Effector memory CD4-positive, alpha-beta T cell (primary cell): ENCODE measurements at regions not wholly inside any gene's neighbourhood (a gene's known extent, or its start where the extent isn't known, plus 50 kb on each side); places are given as distances from the start of the nearest gene placed in this dataset.
"Not testable (repeated sequence)": the region's sequence is repeated elsewhere in the genome, so short reads cannot be mapped to it uniquely, and the experiment has no call there.

Experiments used
- DNase-seq, 3 donors: peaks; one replicate each; pipeline ENCODE4 v3.0.0-alpha.2; 2020
- H3K27ac ChIP-seq: 2 replicates; pipeline ENCODE4 v1.7.0; 2013; ENCODE audit warnings: mild to moderate bottlenecking, low read length, moderate library complexity; ENCODE audit not compliant: insufficient read depth, poor library complexity, severe bottlenecking
- H3K27me3 ChIP-seq: replicated peaks from 2 replicates; pipeline ENCODE4 v1.7.0; 2013; ENCODE audit warnings: mild to moderate bottlenecking, low read length; ENCODE audit not compliant: insufficient read depth, control insufficient read depth, poor library complexity, severe bottlenecking
- H3K36me3 ChIP-seq: 2 replicates; pipeline ENCODE4 v1.7.0; 2013; ENCODE audit warnings: mild to moderate bottlenecking, low read length, moderate library complexity; ENCODE audit not compliant: control insufficient read depth, insufficient read depth
- H3K4me1 ChIP-seq: 2 replicates; pipeline ENCODE4 v1.7.0; 2013; ENCODE audit warnings: low read length, mild to moderate bottlenecking; ENCODE audit not compliant: control insufficient read depth, insufficient read depth, poor library complexity, severe bottlenecking
- H3K4me3 ChIP-seq: 2 replicates; pipeline ENCODE4 v1.7.0; 2013; ENCODE audit warnings: low read length, low read depth, mild to moderate bottlenecking; ENCODE audit not compliant: insufficient read depth, poor library complexity, severe bottlenecking
- H3K9me3 ChIP-seq: 2 replicates; pipeline ENCODE4 v1.7.0; 2013; ENCODE audit warnings: mild to moderate bottlenecking, low read length, moderate library complexity; ENCODE audit not compliant: control insufficient read depth

- Histone ChIP-seq H3K9me3 (no peaks in the 10 kb centered on the region), H3K4me1 (no peaks in the 10 kb centered on the region), H3K4me3 (no peak overlapping the region), H3K27me3 (no peaks in the 10 kb centered on the region), H3K36me3 (no peaks in the 10 kb centered on the region), H3K27ac (no peak overlapping the region)
- no peak for DNase-seq
These were observed 156.7 kb downstream of the HINT1 start for GRCh38 chr5:131008329-131008728.

DNA sequence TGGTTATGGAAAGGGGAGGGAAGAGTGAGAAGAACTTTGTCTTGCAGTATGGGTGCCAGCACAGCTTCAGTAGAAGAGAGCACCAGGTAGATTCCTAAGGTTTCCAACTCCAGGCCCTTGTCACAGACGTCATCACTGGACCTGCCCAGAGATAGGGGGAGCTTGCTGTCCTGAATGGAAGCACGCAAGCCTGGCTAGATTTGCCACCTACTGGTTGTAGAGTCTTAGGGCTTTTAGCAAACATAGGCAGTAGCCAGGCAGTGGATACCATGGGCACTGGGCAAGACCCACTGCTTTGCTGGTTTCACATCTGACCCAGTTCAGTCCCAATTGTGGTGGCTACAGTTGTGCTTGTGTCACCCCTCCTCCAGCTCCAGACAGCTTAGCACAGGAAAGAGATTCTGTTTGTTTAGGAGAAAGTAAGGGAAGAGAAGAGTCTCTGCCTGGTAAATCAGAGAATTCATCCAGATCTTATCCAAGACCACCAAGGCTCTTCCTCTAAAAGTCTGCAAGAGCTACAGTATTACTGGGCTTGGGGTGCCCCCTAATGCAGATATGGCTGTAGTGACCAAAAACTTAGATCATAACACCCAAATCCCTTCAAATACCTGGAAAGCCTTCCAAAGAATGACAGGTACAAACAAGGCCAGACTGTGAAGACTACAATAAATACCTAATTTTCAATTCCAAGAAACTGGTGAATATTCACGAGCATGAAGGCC, 158.9 kb downstream of the HINT1 start:
- Histone ChIP-seq H3K4me3 (no peak overlapping the region), H3K9me3 (no peaks in the 10 kb centered on the region), H3K27me3 (no peaks in the 10 kb centered on the region), H3K27ac (no peak overlapping the region), H3K36me3 (no peaks in the 10 kb centered on the region), H3K4me1 (no peaks in the 10 kb centered on the region)
- DNase-seq, result no peak

DNA sequence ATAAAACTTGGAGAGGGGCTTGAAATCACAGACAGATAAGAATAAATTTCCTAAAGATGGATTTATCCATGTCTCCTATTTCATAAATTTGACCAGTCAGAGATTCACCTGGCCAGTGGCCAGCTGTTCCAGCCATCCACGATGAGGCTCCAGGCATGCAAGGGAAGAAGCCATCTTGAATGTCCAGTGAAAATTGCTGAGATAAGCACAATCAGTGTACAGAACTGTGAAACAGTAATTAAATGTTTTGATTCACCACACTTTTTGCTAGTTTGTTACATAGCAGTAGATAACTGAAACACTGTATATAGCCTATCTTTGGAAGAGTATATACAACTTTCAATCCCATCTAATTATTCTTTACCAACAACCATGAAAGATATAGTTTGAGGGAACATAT, 163.5 kb downstream of the HINT1 start:
- H3K4me3 ChIP-seq, result no peak overlapping the region
- H3K27me3 ChIP-seq, result no peaks in the 10 kb centered on the region
- no peak overlapping the region for H3K27ac ChIP-seq
- no peaks in the 10 kb centered on the region for H3K4me1 ChIP-seq
- H3K36me3 ChIP-seq, result no peaks in the 10 kb centered on the region
- no peaks in the 10 kb centered on the region for H3K9me3 ChIP-seq
- DNase-seq, result no peak

GRCh38 chr5:131000289-131000688, 164.8 kb downstream of the HINT1 start:
- no peaks in the 10 kb centered on the region for H3K4me1 ChIP-seq

DNA sequence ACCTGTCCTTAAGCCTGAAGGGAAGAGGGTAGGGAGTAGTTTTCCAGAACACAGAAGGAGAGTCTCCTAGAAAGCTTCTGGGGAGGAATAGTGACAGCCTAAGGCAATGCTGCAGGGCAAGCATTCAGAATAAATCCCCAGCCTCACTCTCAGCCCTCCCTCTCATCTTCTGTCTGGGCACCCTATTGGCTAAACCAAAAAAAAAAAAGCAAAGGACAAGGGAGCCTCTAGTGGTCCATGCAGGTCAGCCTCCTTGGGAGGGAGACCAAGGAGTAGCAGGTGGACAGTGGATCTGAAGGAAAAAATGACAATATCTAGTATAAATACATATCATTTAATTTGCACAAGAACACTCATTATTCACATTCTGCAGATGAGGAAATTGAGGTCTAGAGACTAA, 168.3 kb downstream of the HINT1 start:
- H3K4me3 ChIP-seq, H3K36me3 ChIP-seq, H3K4me1 ChIP-seq, H3K27me3 ChIP-seq, H3K9me3 ChIP-seq, DNase-seq, H3K27ac ChIP-seq: not testable (repeated sequence)

More at GRCh38 chr5:131000289-131000688, 164.8 kb downstream of the HINT1 start:
- H3K27ac ChIP-seq, result no peak overlapping the region
- no peak overlapping the region for H3K4me3 ChIP-seq
- no peak for DNase-seq
- no peaks in the 10 kb centered on the region for H3K36me3 ChIP-seq
- no peaks in the 10 kb centered on the region for H3K27me3 ChIP-seq
- H3K9me3 ChIP-seq, result no peaks in the 10 kb centered on the region

DNA sequence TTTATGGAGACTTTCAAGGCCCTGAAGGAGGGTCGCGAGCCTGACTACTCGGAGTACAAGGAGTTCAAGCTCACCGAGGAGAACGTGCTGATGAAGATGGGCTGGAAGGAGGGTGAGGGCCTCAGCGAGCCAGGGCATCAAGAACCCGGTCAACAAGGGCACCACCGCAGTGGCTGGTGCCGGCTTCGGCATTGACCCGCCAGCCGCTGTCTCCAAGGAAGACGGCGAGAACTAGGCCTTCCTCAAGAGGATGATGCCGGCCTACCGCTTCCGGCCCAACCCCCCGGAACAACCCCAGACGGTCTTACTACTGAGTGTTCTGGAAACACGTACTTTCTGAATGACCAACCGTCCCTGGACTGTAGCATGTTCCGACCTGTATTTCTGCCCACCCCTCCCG, 169.2 kb downstream of the HINT1 start:
- DNase-seq, result no peak
- Histone ChIP-seq H3K4me3 (no peak overlapping the region), H3K9me3 (no peaks in the 10 kb centered on the region), H3K27ac (no peak overlapping the region), H3K4me1 (no peaks in the 10 kb centered on the region), H3K36me3 (no peaks in the 10 kb centered on the region), H3K27me3 (no peaks in the 10 kb centered on the region)

DNA sequence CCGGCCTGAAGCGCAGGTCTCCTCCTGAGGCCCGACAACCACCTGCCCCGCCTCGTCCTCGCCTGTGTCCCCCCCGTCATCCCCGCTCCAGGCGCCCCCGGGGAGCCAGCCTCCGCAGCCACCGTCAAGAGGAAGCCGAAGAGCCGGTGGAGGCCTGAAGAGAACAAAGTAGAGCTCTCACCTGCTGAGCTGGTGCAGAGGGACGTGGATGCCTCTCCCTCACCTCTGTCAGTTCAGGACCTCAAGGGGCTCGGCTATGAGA, 169.9 kb downstream of the HINT1 start:
- Histone ChIP-seq H3K4me1 (no peaks in the 10 kb centered on the region), H3K9me3 (no peaks in the 10 kb centered on the region), H3K4me3 (no peak overlapping the region), H3K36me3 (no peaks in the 10 kb centered on the region), H3K27me3 (no peaks in the 10 kb centered on the region), H3K27ac (no peak overlapping the region)
- DNase-seq, result no peak

GRCh38 chr5:130994496-130995253, 170.4 kb downstream of the HINT1 start:
- DNase-seq, result no peak

GRCh38 chr5:130992621-130993020, 172.4 kb downstream of the HINT1 start:
- DNase-seq, result no peak
- Histone ChIP-seq H3K27me3 (no peaks in the 10 kb centered on the region), H3K4me1 (no peaks in the 10 kb centered on the region), H3K27ac (no peak overlapping the region), H3K9me3 (no peaks in the 10 kb centered on the region), H3K36me3 (no peaks in the 10 kb centered on the region), H3K4me3 (no peak overlapping the region)

More at GRCh38 chr5:130994496-130995253, 170.4 kb downstream of the HINT1 start:
- Histone ChIP-seq H3K27me3 (no peaks in the 10 kb centered on the region), H3K27ac (no peak overlapping the region), H3K4me3 (no peak overlapping the region), H3K9me3 (no peaks in the 10 kb centered on the region), H3K4me1 (no peaks in the 10 kb centered on the region), H3K36me3 (no peaks in the 10 kb centered on the region)

- H3K4me3 ChIP-seq, result no peak overlapping the region
- no peak overlapping the region for H3K27ac ChIP-seq
- DNase-seq, result no peak
- H3K36me3 ChIP-seq, result no peaks in the 10 kb centered on the region
- no peaks in the 10 kb centered on the region for H3K4me1 ChIP-seq
- no peaks in the 10 kb centered on the region for H3K27me3 ChIP-seq
- H3K9me3 ChIP-seq, result no peaks in the 10 kb centered on the region
These were observed 173.0 kb downstream of the HINT1 start for GRCh38 chr5:130992095-130992494.
